ENCODE measurements at regions not wholly inside any gene's neighbourhood (a gene's known extent, or its start where the extent isn't known, plus 50 kb on each side); places are given as distances from the start of the nearest gene placed in this dataset.

GRCh38 chr5:68368311-68369022 lies 152.9 kb downstream of the PIK3R1 start:
- H3K27me3 ChIP-seq (replicated peaks in 1 of 4; ENCODE audit: control extremely low read depth in 1 of 4, control insufficient read depth in 3 of 4, insufficient read depth in 4 of 4, low read length in 3 of 4): no peaks in the 10 kb centered on the region
- H3K79me2 ChIP-seq (ENCODE audit: control insufficient read depth, insufficient read depth, low read length): no peaks in the 10 kb centered on the region
- Mint-ChIP-seq H3K27me3 (peaks cover 6% of the 10 kb centered on the region), H3K27ac (peak overlapping the region; percentile 16), H3K4me1 (peaks cover 32% of the 10 kb centered on the region), H3K4me3 (peak overlapping the region; percentile 38), H3K9me3 (ENCODE audit: insufficient read depth) (no peaks in the 10 kb centered on the region)
- no peak for DNase-seq
- no peak overlapping the region for H3K4me3 ChIP-seq (ENCODE audit: control extremely low read depth in 1 of 5, extremely low read depth in 1 of 5, insufficient read depth in 1 of 5, low read depth in 2 of 5, low read length in 4 of 5)
- peak overlapping the region; percentile 66 for H3K4me2 ChIP-seq (replicated peaks; ENCODE audit: low read depth, low read length, poor library complexity, severe bottlenecking)
- H3K9me3 ChIP-seq (ENCODE audit: control extremely low read depth in 1 of 3, control insufficient read depth in 2 of 3, insufficient read depth in 1 of 3, low read length in 2 of 3): no peaks in the 10 kb centered on the region
- WGBS (ENCODE audit: insufficient coverage): 94% methylated on average over 3 of the region's 5 CpGs
- no peak for ATAC-seq (ENCODE audit: low read depth)
- H3K27ac ChIP-seq (ENCODE audit: low read length in 2 of 2): no peak overlapping the region
- ChIA-PET CTCF (no interaction called here), POLR2A (no interaction called here)
- TF ChIP-seq CTCF (IDR thresholded peaks at IDR 0.05): no peak
- TF ChIP-seq EZH2 (IDR thresholded peaks at IDR 0.05; ENCODE audit: borderline replicate concordance, insufficient read depth, low read depth, low read length, poor library complexity, severe bottlenecking): no peak
- no peak overlapping the region for H3K9ac ChIP-seq (ENCODE audit: low read length)
- no peaks in the 10 kb centered on the region for H3K36me3 ChIP-seq (replicated peaks in 1 of 2; ENCODE audit: control extremely low read depth in 1 of 2, control insufficient read depth in 1 of 2, extremely low read depth in 1 of 2, insufficient read depth in 2 of 2, low read length in 1 of 2)
- no peaks in the 10 kb centered on the region for H4K20me1 ChIP-seq (ENCODE audit: control insufficient read depth, insufficient read depth, low read length, poor library complexity, severe bottlenecking)
- intact Hi-C loops (cut with micrococcal nuclease): no loop called here
- H2AFZ ChIP-seq (ENCODE audit: insufficient read depth, low read depth, low read length, poor library complexity, severe bottlenecking): no peak overlapping the region
- H3K4me1 ChIP-seq (ENCODE audit: control insufficient read depth in 2 of 2, insufficient read depth in 2 of 2, low read length in 2 of 2): peaks cover 18 to 24% of the 10 kb centered on the region in 2 donors

- ChIA-PET POLR2A (no interaction called here), CTCF (no interaction called here)
- Mint-ChIP-seq H3K27me3 (peaks cover 7% of the 10 kb centered on the region), H3K27ac (peak overlapping the region; percentile 16), H3K4me1 (peaks cover 32% of the 10 kb centered on the region), H3K4me3 (peak overlapping the region; percentile 38), H3K9me3 (ENCODE audit: insufficient read depth) (no peaks in the 10 kb centered on the region)
- DNase-seq: no peak
- H3K9ac ChIP-seq (ENCODE audit: low read length): peak overlapping the region; percentile 51
- WGBS (ENCODE audit: insufficient coverage): no CpG with 5 or more reads among the region's 1 CpG
- ATAC-seq (ENCODE audit: low read depth): no peak
- H4K20me1 ChIP-seq (ENCODE audit: control insufficient read depth, insufficient read depth, low read length, poor library complexity, severe bottlenecking): no peaks in the 10 kb centered on the region
- H3K79me2 ChIP-seq (ENCODE audit: control insufficient read depth, insufficient read depth, low read length): no peaks in the 10 kb centered on the region
- H3K36me3 ChIP-seq (replicated peaks in 1 of 2; ENCODE audit: control extremely low read depth in 1 of 2, control insufficient read depth in 1 of 2, extremely low read depth in 1 of 2, insufficient read depth in 2 of 2, low read length in 1 of 2): no peaks in the 10 kb centered on the region
- peaks cover 18 to 24% of the 10 kb centered on the region in 2 donors for H3K4me1 ChIP-seq (ENCODE audit: control insufficient read depth in 2 of 2, insufficient read depth in 2 of 2, low read length in 2 of 2)
- intact Hi-C loops (cut with micrococcal nuclease): no loop called here
- peak overlapping the region in 1 of 2 donors; percentile 13 for H3K27ac ChIP-seq (ENCODE audit: low read length in 2 of 2)
- H3K27me3 ChIP-seq (replicated peaks in 1 of 4; ENCODE audit: control extremely low read depth in 1 of 4, control insufficient read depth in 3 of 4, insufficient read depth in 4 of 4, low read length in 3 of 4): no peaks in the 10 kb centered on the region
- H3K4me3 ChIP-seq (ENCODE audit: control extremely low read depth in 1 of 5, extremely low read depth in 1 of 5, insufficient read depth in 1 of 5, low read depth in 2 of 5, low read length in 4 of 5): peak overlapping the region in 1 of 5 experiments; percentile 50
- H3K4me2 ChIP-seq (replicated peaks; ENCODE audit: low read depth, low read length, poor library complexity, severe bottlenecking): peak overlapping the region; percentile 66
- no peak for TF ChIP-seq EZH2 (IDR thresholded peaks at IDR 0.05; ENCODE audit: borderline replicate concordance, insufficient read depth, low read depth, low read length, poor library complexity, severe bottlenecking)
- no peak for TF ChIP-seq CTCF (IDR thresholded peaks at IDR 0.05)
- no peaks in the 10 kb centered on the region for H3K9me3 ChIP-seq (ENCODE audit: control extremely low read depth in 1 of 3, control insufficient read depth in 2 of 3, insufficient read depth in 1 of 3, low read length in 2 of 3)
- peak overlapping the region; percentile 56 for H2AFZ ChIP-seq (ENCODE audit: insufficient read depth, low read depth, low read length, poor library complexity, severe bottlenecking)
Observed at GRCh38 chr5:68369023-68369359, 153.4 kb downstream of the PIK3R1 start.
